Astrocyte (in vitro differentiated cells and primary cell): ENCODE measurements at regions not wholly inside any gene's neighbourhood (a gene's known extent, or its start where the extent isn't known, plus 50 kb on each side); places are given as distances from the start of the nearest gene placed in this dataset.
"Not testable (repeated sequence)": the region's sequence is repeated elsewhere in the genome, so short reads cannot be mapped to it uniquely, and the experiment has no call there.

Experiments used
- DNase-seq: peaks from one replicate; pipeline ENCODE4 v3.0.0-alpha.2; 2010; ENCODE audit warnings: low read depth
- FAIRE-seq: peaks from 2 replicates; lab custom pipeline; 2011; peaks lifted over from hg19 to GRCh38; lab: Jason Lieb, UNC
- H2AFZ ChIP-seq: 2 replicates; pipeline ENCODE4 v1.6.0; 2012; ENCODE audit warnings: low read depth, low read length, inconsistent platforms
- H3K27ac ChIP-seq: 2 replicates; pipeline ENCODE4 v1.5.1; 2011; ENCODE audit warnings: low read depth, low read length, inconsistent platforms
- H3K27me3 ChIP-seq: 2 replicates; pipeline ENCODE4 v1.6.0; 2011; ENCODE audit warnings: low read length, inconsistent platforms; ENCODE audit not compliant: insufficient read depth
- H3K36me3 ChIP-seq: 2 replicates; pipeline ENCODE4 v1.5.1; 2011; ENCODE audit warnings: low read length, inconsistent platforms; ENCODE audit not compliant: insufficient read depth
- H3K4me1 ChIP-seq: 2 replicates; pipeline ENCODE4 v1.5.1; 2011; ENCODE audit warnings: low read length, inconsistent platforms; ENCODE audit not compliant: insufficient read depth
- H3K4me2 ChIP-seq: 2 replicates; pipeline ENCODE4 v1.6.0; 2012; ENCODE audit warnings: low read length, inconsistent platforms
- H3K4me3 ChIP-seq: 2 replicates; pipeline ENCODE4 v1.5.1; 2011; ENCODE audit warnings: low read depth, mild to moderate bottlenecking, low read length, inconsistent platforms; ENCODE audit not compliant: insufficient read depth
- H3K79me2 ChIP-seq: 2 replicates; pipeline ENCODE4 v1.6.0; 2012; ENCODE audit warnings: mild to moderate bottlenecking, low read length, inconsistent platforms; ENCODE audit not compliant: insufficient read depth
- H3K9ac ChIP-seq: 2 replicates; pipeline ENCODE4 v1.6.0; 2012; ENCODE audit warnings: mild to moderate bottlenecking, low read length, inconsistent platforms
- H3K9me3 ChIP-seq: 2 replicates; pipeline ENCODE4 v1.5.1; 2012; ENCODE audit warnings: low read depth, mild to moderate bottlenecking, low read length, inconsistent platforms; ENCODE audit not compliant: insufficient read depth
- H4K20me1 ChIP-seq: 2 replicates; pipeline ENCODE4 v1.6.0; 2012; ENCODE audit warnings: low read length, inconsistent platforms; ENCODE audit not compliant: insufficient read depth
- H3K27ac Mint-ChIP-seq: one replicate; pipeline ENCODE4 v1.8.0; 2021; ENCODE audit warnings: mild to moderate bottlenecking, mixed read lengths; ENCODE audit not compliant: unreplicated experiment
- H3K27me3 Mint-ChIP-seq: one replicate; pipeline ENCODE4 v1.8.0; 2021; ENCODE audit warnings: low read depth, mixed read lengths; ENCODE audit not compliant: unreplicated experiment
- H3K36me3 Mint-ChIP-seq: one replicate; pipeline ENCODE4 v1.8.0; 2021; ENCODE audit warnings: low read depth, mixed read lengths; ENCODE audit not compliant: unreplicated experiment
- H3K4me1 Mint-ChIP-seq: one replicate; pipeline ENCODE4 v1.8.0; 2021; ENCODE audit warnings: low read depth, mixed read lengths; ENCODE audit not compliant: unreplicated experiment
- H3K4me3 Mint-ChIP-seq: one replicate; pipeline ENCODE4 v1.8.0; 2021; ENCODE audit warnings: mild to moderate bottlenecking, moderate library complexity, mixed read lengths; ENCODE audit not compliant: unreplicated experiment
- H3K9me3 Mint-ChIP-seq: one replicate; pipeline ENCODE4 v1.8.0; 2021; ENCODE audit warnings: mild to moderate bottlenecking, mixed read lengths; ENCODE audit not compliant: unreplicated experiment
- EZH2 ChIP-seq: IDR thresholded peaks from 2 replicates; pipeline ENCODE4 v1.6.1; 2012; ENCODE audit warnings: mild to moderate bottlenecking, low read length, inconsistent platforms; ENCODE audit not compliant: insufficient read depth
- TF ChIP-seq, protein P1 (sequence below): IDR thresholded peaks from 2 replicates; pipeline ENCODE4 v1.5.1; 2011; ENCODE audit warnings: low read depth, mild to moderate bottlenecking, inconsistent platforms, low read length, moderate library complexity; ENCODE audit not compliant: insufficient read depth

DNA sequence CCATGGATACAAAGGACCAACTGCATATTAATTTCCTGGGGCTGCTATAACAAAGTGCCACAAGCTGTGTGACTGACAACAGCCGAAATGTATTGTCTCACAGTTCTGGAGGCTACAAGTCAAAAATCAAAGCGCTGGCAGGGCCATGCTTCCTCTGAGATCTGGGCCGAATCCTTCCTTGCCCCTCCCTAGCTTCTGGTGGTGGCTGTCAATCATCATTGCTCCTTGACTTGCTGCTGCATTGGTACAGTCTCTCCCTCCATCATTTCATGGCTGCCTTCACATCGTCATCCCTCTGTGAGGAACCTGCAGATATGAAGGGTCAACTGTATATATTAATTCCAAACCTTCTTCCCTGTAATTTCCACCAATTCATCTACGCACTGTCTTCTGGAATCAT is 118.3 kb downstream of the EXOC5 start:
- H3K4me2 ChIP-seq = no peak overlapping the region
- no peak overlapping the region for H3K9ac ChIP-seq
- peaks cover 7% of the 10 kb centered on the region for H3K4me1 Mint-ChIP-seq
- H3K27ac ChIP-seq = no peak overlapping the region
- H3K79me2 ChIP-seq = no peaks in the 10 kb centered on the region
- no peaks in the 10 kb centered on the region for H4K20me1 ChIP-seq
- TF ChIP-seq, protein P1, sequence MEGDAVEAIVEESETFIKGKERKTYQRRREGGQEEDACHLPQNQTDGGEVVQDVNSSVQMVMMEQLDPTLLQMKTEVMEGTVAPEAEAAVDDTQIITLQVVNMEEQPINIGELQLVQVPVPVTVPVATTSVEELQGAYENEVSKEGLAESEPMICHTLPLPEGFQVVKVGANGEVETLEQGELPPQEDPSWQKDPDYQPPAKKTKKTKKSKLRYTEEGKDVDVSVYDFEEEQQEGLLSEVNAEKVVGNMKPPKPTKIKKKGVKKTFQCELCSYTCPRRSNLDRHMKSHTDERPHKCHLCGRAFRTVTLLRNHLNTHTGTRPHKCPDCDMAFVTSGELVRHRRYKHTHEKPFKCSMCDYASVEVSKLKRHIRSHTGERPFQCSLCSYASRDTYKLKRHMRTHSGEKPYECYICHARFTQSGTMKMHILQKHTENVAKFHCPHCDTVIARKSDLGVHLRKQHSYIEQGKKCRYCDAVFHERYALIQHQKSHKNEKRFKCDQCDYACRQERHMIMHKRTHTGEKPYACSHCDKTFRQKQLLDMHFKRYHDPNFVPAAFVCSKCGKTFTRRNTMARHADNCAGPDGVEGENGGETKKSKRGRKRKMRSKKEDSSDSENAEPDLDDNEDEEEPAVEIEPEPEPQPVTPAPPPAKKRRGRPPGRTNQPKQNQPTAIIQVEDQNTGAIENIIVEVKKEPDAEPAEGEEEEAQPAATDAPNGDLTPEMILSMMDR = no peak
- no peak for TF ChIP-seq EZH2
- no peak overlapping the region for H3K4me3 ChIP-seq
- no peaks in the 10 kb centered on the region for H3K4me1 ChIP-seq
- FAIRE-seq = no peak
- no peaks in the 10 kb centered on the region for H3K9me3 ChIP-seq
- H3K36me3 Mint-ChIP-seq = no peaks in the 10 kb centered on the region
- no peaks in the 10 kb centered on the region for H3K27me3 ChIP-seq
- DNase-seq = no peak
- no peaks in the 10 kb centered on the region for H3K36me3 ChIP-seq
- no peak overlapping the region for H2AFZ ChIP-seq
- no peak overlapping the region for H3K4me3 Mint-ChIP-seq
- H3K27me3 Mint-ChIP-seq = peaks cover 4% of the 10 kb centered on the region
- no peaks in the 10 kb centered on the region for H3K9me3 Mint-ChIP-seq
- H3K27ac Mint-ChIP-seq = no peak overlapping the region

DNA sequence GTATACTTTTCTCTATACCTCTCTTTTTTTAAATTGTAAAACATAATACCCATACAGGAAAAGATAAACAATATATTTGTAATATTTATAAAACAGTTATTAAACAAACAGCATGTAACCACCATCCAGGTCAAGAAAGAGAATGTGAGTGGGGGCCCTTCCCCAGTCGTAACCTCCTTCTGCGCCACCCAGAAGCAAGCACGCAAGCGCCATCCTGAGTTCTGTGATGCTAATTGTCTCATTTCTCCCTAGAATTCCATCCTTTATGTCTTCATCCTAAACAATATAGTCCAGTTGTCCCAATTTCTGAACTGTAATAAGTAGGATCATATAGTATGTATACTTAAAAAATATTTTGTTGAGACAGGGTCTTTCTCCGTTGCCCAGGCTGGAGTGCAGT is 129.5 kb downstream of the EXOC5 start:
- Histone ChIP-seq H3K4me3 (no peak overlapping the region), H3K9ac (no peak overlapping the region), H3K9me3 (no peaks in the 10 kb centered on the region), H2AFZ (no peak overlapping the region), H3K27ac (no peak overlapping the region), H3K79me2 (no peaks in the 10 kb centered on the region), H3K4me2 (no peak overlapping the region), H3K27me3 (no peaks in the 10 kb centered on the region), H3K4me1 (no peaks in the 10 kb centered on the region), H3K36me3 (no peaks in the 10 kb centered on the region), H4K20me1 (no peaks in the 10 kb centered on the region)
- H3K4me1 Mint-ChIP-seq = no peaks in the 10 kb centered on the region
- H3K27ac Mint-ChIP-seq = no peak overlapping the region
- H3K36me3 Mint-ChIP-seq = no peaks in the 10 kb centered on the region
- TF ChIP-seq, protein P1 = no peak
- DNase-seq (no peak), FAIRE-seq (no peak)
- peaks cover 5% of the 10 kb centered on the region for H3K27me3 Mint-ChIP-seq
- no peak overlapping the region for H3K4me3 Mint-ChIP-seq
- H3K9me3 Mint-ChIP-seq = peaks cover 3% of the 10 kb centered on the region

DNA sequence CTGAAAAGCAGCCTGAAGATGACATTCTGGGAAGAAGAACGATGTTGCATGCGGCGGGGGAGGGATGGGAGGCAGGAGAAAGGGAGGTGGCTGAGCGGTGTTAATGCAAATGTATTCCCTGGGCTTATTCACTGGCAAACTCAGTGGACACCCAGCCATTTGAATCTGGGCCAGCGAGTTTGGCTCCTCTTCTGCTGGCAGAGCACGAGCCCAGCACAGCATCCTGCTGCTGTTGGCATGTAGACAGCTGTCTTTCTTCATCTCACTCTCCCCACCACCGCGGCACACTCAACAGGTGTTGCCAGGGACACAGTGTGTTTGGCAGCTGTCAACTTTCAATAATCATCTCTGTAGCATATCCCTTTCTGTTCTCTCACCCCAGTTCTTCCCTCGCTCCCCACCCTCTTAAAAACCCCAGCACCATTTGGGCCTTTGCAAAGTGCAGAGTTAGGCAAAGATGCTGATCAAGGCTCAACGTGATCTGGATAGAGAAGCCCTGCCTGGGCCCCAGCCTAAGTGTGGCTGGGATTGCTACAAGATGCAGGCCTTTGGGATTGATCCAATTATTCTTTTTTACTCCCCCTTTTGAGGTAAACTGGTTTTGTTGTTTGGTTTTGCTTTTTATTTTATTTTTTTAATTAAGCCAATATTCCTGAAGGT is 131.9 kb downstream of the EXOC5 start:
- H3K4me2 ChIP-seq = no peak overlapping the region
- no peak overlapping the region for H3K27ac ChIP-seq
- H3K9me3 Mint-ChIP-seq = no peaks in the 10 kb centered on the region
- H3K79me2 ChIP-seq = no peaks in the 10 kb centered on the region
- H3K27me3 Mint-ChIP-seq = peaks cover 5% of the 10 kb centered on the region
- H2AFZ ChIP-seq = no peak overlapping the region
- no peaks in the 10 kb centered on the region for H3K4me1 ChIP-seq
- H3K27ac Mint-ChIP-seq = no peak overlapping the region
- H3K27me3 ChIP-seq = no peaks in the 10 kb centered on the region
- no peaks in the 10 kb centered on the region for H3K9me3 ChIP-seq
- DNase-seq (no peak), FAIRE-seq (no peak)
- TF ChIP-seq EZH2 = no peak
- TF ChIP-seq, protein P1 = no peak
- H3K9ac ChIP-seq = no peak overlapping the region
- no peak overlapping the region for H3K4me3 ChIP-seq
- H3K4me1 Mint-ChIP-seq = no peaks in the 10 kb centered on the region
- no peaks in the 10 kb centered on the region for H3K36me3 Mint-ChIP-seq
- H3K4me3 Mint-ChIP-seq = no peak overlapping the region
- H4K20me1 ChIP-seq = no peaks in the 10 kb centered on the region
- no peaks in the 10 kb centered on the region for H3K36me3 ChIP-seq

DNA sequence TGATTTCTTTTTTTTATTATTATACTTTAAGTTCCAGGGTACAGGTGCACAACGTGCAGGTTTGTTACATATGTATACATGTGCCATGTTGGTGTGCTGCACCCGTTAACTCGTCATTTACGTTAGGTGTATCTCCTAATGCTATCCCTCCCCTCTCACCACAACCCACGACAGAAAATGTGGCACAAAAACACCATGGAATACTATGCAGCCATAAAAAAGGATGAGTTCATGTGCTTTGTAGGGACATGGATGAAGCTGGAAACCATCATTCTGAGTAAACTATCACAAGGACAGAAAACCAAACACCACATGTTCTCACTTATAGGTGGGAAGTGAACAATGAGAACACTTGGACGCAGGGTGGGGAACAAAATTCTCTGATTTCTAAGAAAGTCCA is 140.9 kb downstream of the EXOC5 start:
- H3K36me3 Mint-ChIP-seq, H3K9me3 Mint-ChIP-seq, FAIRE-seq, H3K9me3 ChIP-seq, H3K4me3 ChIP-seq, H3K4me1 ChIP-seq, H3K9ac ChIP-seq, H3K4me3 Mint-ChIP-seq, H3K4me2 ChIP-seq, H3K27ac ChIP-seq, H4K20me1 ChIP-seq, DNase-seq, H3K27ac Mint-ChIP-seq, H3K27me3 Mint-ChIP-seq, H3K4me1 Mint-ChIP-seq, H3K27me3 ChIP-seq, H2AFZ ChIP-seq, H3K36me3 ChIP-seq, H3K79me2 ChIP-seq: not testable (repeated sequence)
